IMR-90 (cell line): ENCODE measurements at regions not wholly inside any gene's neighbourhood (a gene's known extent, or its start where the extent isn't known, plus 50 kb on each side); places are given as distances from the start of the nearest gene placed in this dataset.

Experiments
- ATAC-seq: fragments of 200-7000 bp; cut with Tn5 transposase; 2 replicates; pipeline ENCODE4 v1.9.1; 2020; ENCODE audit warnings: low read depth, mild to moderate bottlenecking, moderate library complexity
- BruUV-seq: library from RNA; stranded (reverse); fragments of 400-500 nt; replicated peaks from 2 replicates; lab custom pipeline; 2021; lab: Mats Ljungman, UMichigan
- CTCF ChIA-PET: fragments of 300-600 bp; formaldehyde crosslinking; extraction: SDS; loops from one replicate; lab custom pipeline; 2021; ENCODE audit warnings: antibody characterized with exemption; lab: Yijun Ruan, JAX
- POLR2A ChIA-PET: fragments of 300-600 bp; sonication (Branson Sonifier 250); formaldehyde crosslinking; loops from one replicate; lab custom pipeline; 2022; ENCODE audit warnings: antibody characterized with exemption; ENCODE audit not compliant: unreplicated experiment; lab: Charles Lee
- DNase-seq: peaks from one replicate; pipeline ENCODE4 v3.0.0; 2013
- H2AFZ ChIP-seq: replicated peaks from 2 replicates; pipeline ENCODE3; 2013; ENCODE audit warnings: low read length, mild to moderate bottlenecking; ENCODE audit not compliant: poor library complexity
- H2AK5ac ChIP-seq: 2 replicates; pipeline ENCODE4 v1.6.1; 2013; ENCODE audit warnings: low read depth, low read length, inconsistent platforms
- H2AK9ac ChIP-seq: replicated peaks from 2 replicates; pipeline ENCODE3; 2013; ENCODE audit warnings: mild to moderate bottlenecking, low read depth, low read length, moderate library complexity; ENCODE audit not compliant: poor library complexity
- H2BK120ac ChIP-seq: 2 replicates; pipeline ENCODE4 v1.6.1; 2013; ENCODE audit warnings: low read depth, low read length, inconsistent platforms
- H2BK15ac ChIP-seq: 3 replicates; pipeline ENCODE4 v1.6.1; 2013; ENCODE audit warnings: low read depth, low read length, inconsistent platforms
- H2BK20ac ChIP-seq: 2 replicates; pipeline ENCODE4 v1.6.1; 2013; ENCODE audit warnings: low read depth, mild to moderate bottlenecking, inconsistent platforms, low read length, moderate library complexity
- H2BK5ac ChIP-seq: 2 replicates; pipeline ENCODE4 v1.6.1; 2013; ENCODE audit warnings: mild to moderate bottlenecking, low read depth, low read length, inconsistent platforms; ENCODE audit not compliant: poor library complexity, severe bottlenecking
- H3K14ac ChIP-seq: replicated peaks from 2 replicates; pipeline ENCODE4 v1.6.1; 2013; ENCODE audit warnings: low read depth, low read length, inconsistent platforms
- H3K18ac ChIP-seq: 2 replicates; pipeline ENCODE4 v1.6.1; 2013; ENCODE audit warnings: low read depth, low read length, control low read depth
- H3K23ac ChIP-seq: 2 replicates; pipeline ENCODE4 v1.6.1; 2013; ENCODE audit warnings: low read depth, low read length, inconsistent platforms
- H3K27ac ChIP-seq: 2 replicates; pipeline ENCODE4 v1.5.1; 2013; ENCODE audit warnings: mild to moderate bottlenecking, control low read depth, low read length; ENCODE audit not compliant: insufficient read depth
- H3K27me3 ChIP-seq: 2 replicates; pipeline ENCODE4 v1.6.1; 2013; ENCODE audit warnings: low read length; ENCODE audit not compliant: control insufficient read depth, insufficient read depth
- H3K36me3 ChIP-seq: 2 replicates; pipeline ENCODE4 v1.6.1; 2013; ENCODE audit warnings: low read length, mixed read lengths; ENCODE audit not compliant: control insufficient read depth, insufficient read depth
- H3K4ac ChIP-seq: 2 replicates; pipeline ENCODE4 v1.6.1; 2013; ENCODE audit warnings: low read depth, low read length, inconsistent platforms
- H3K4me1 ChIP-seq: 2 replicates; pipeline ENCODE4 v1.6.1; 2013; ENCODE audit warnings: low read length, mixed read lengths; ENCODE audit not compliant: control insufficient read depth, insufficient read depth
- H3K4me2 ChIP-seq: 2 replicates; pipeline ENCODE4 v1.6.1; 2013; ENCODE audit warnings: low read depth, mild to moderate bottlenecking, control low read depth, low read length, moderate library complexity
- H3K4me3 ChIP-seq: 2 replicates; pipeline ENCODE4 v1.5.1; 2013; ENCODE audit warnings: low read depth, mild to moderate bottlenecking, control low read depth, low read length, moderate library complexity; ENCODE audit not compliant: insufficient read depth
- H3K56ac ChIP-seq: 2 replicates; pipeline ENCODE4 v1.6.1; 2013; ENCODE audit warnings: low read length, inconsistent platforms; ENCODE audit not compliant: insufficient read depth; ENCODE audit errors: extremely low read depth
- H3K79me1 ChIP-seq, 2 experiments: 2 replicates each; pipeline ENCODE4 v1.6.1; 2013; ENCODE audit warnings: low read length in 2 of 2, inconsistent platforms in 1 of 2, low read depth in 1 of 2
- H3K9ac ChIP-seq: 2 replicates; pipeline ENCODE4 v1.6.1; 2013; ENCODE audit warnings: low read depth, low read length, control low read depth
- H3K9me1 ChIP-seq: 2 replicates; pipeline ENCODE4 v1.6.1; 2013; ENCODE audit warnings: low read length, inconsistent platforms; ENCODE audit not compliant: insufficient read depth
- H3K9me3 ChIP-seq: 2 replicates; pipeline ENCODE4 v1.6.1; 2013; ENCODE audit warnings: low read length; ENCODE audit not compliant: control insufficient read depth, insufficient read depth
- H4K20me1 ChIP-seq: 2 replicates; pipeline ENCODE4 v1.6.1; 2013; ENCODE audit warnings: low read length, inconsistent platforms; ENCODE audit not compliant: insufficient read depth
- H4K5ac ChIP-seq: 2 replicates; pipeline ENCODE4 v1.6.1; 2013; ENCODE audit warnings: mild to moderate bottlenecking, low read depth, low read length, control low read depth
- H4K8ac ChIP-seq, 2 experiments: 2 replicates each; pipeline ENCODE4 v1.6.1; 2013; ENCODE audit warnings: low read depth in 2 of 2, low read length in 2 of 2, control low read depth in 1 of 2, inconsistent platforms in 1 of 2
- H4K91ac ChIP-seq: 2 replicates; pipeline ENCODE4 v1.6.1; 2013; ENCODE audit warnings: low read depth, low read length, inconsistent platforms; ENCODE audit not compliant: insufficient read depth
- CEBPB ChIP-seq: IDR thresholded peaks from 2 replicates; pipeline ENCODE4 v1.6.1; 2012; ENCODE audit warnings: low read depth, low read length, improper control_type of control experiment
- CHD1 ChIP-seq: IDR thresholded peaks from 2 replicates; pipeline ENCODE4 v1.6.1; 2012; ENCODE audit warnings: low read depth, low read length, improper control_type of control experiment
- CTCF ChIP-seq: conservative IDR thresholded peaks from 2 replicates; pipeline ENCODE4 v1.5.1; 2012; ENCODE audit warnings: mild to moderate bottlenecking, low read depth, low read length, improper control_type of control experiment
- ELK1 ChIP-seq: fragments of 150-350 bp; IDR thresholded peaks from 2 replicates; pipeline ENCODE4 v1.6.1; 2016; ENCODE audit warnings: low read depth, mild to moderate bottlenecking, low read length, moderate library complexity, borderline replicate concordance
- FOS ChIP-seq: fragments of 150-350 bp; IDR thresholded peaks from 2 replicates; pipeline ENCODE4 v1.6.1; 2016; ENCODE audit warnings: low read depth, low read length
- MAZ ChIP-seq: IDR thresholded peaks from 2 replicates; pipeline ENCODE4 v1.6.1; 2012; ENCODE audit warnings: low read depth, mild to moderate bottlenecking, low read length, improper control_type of control experiment, moderate library complexity, borderline replicate concordance
- MXI1 ChIP-seq: IDR thresholded peaks from 2 replicates; pipeline ENCODE4 v1.6.1; 2012; ENCODE audit warnings: low read depth, mild to moderate bottlenecking, low read length, moderate library complexity, borderline replicate concordance
- POLR2A ChIP-seq: IDR thresholded peaks from 2 replicates; pipeline ENCODE4 v1.6.1; 2012; ENCODE audit warnings: mild to moderate bottlenecking, low read depth, low read length
- RCOR1 ChIP-seq: IDR thresholded peaks from 2 replicates; pipeline ENCODE4 v1.6.1; 2012; ENCODE audit warnings: mild to moderate bottlenecking, low read length, improper control_type of control experiment; ENCODE audit not compliant: insufficient replicate concordance
- RFX5 ChIP-seq: IDR thresholded peaks from 2 replicates; pipeline ENCODE4 v1.8.0; 2012; ENCODE audit warnings: low read depth, mild to moderate bottlenecking, low read length, moderate library complexity
- SMC3 ChIP-seq: fragments of 150-350 bp; IDR thresholded peaks from 2 replicates; pipeline ENCODE4 v1.6.1; 2016; ENCODE audit warnings: low read depth, mild to moderate bottlenecking, antibody characterized with exemption, low read length, moderate library complexity
- USF2 ChIP-seq: fragments of 150-350 bp; IDR thresholded peaks from 2 replicates; pipeline ENCODE4 v1.6.1; 2017; ENCODE audit warnings: mild to moderate bottlenecking, antibody characterized with exemption, low read length, low read depth
- WGBS, 2 experiments: methylation state at CpG; one replicate each; pipeline versions ENCODE4 v1.1.5 to v1.1.7; 2013; ENCODE audit warnings: missing lambda C conversion rate in 2 of 2; ENCODE audit not compliant: insufficient read length in 1 of 2; ENCODE audit errors: extremely low coverage in 2 of 2; 5-methylcytosine and 5-hydroxymethylcytosine counted together
- dilution Hi-C: fragments of 300-500 bp; cut with HindIII; formaldehyde crosslinking; loops from one replicate; pipeline ENCODE4 v1.14.3; 2018; ENCODE audit warnings: low sequenced_read_pairs; ENCODE audit not compliant: unreplicated experiment
- in situ Hi-C: fragments of 300-500 bp; cut with MboI; formaldehyde crosslinking; loops from 3 replicates; pipeline ENCODE4 v1.14.3; 2019; ENCODE audit warnings: low sequenced_read_pairs, inconsistent platforms, mixed read lengths
- intact Hi-C: fragments of 100-400 bp; cut with micrococcal nuclease; formaldehyde crosslinking; loops from 2 replicates; pipeline ENCODE4 v1.10.0; 2022

GRCh38 chr6:106750946-106751345 is 121.6 kb downstream of the QRSL1 start:
- Histone ChIP-seq H2BK5ac (no peak overlapping the region), H4K8ac (no peak overlapping the region), H4K91ac (no peak overlapping the region; the same call in 1 of the 2 replicates), H3K27me3 (0 out of 2 replicates have a peak, but pooled peaks cover 1% of the 10 kb centered on the region), H2AK5ac (no peak overlapping the region), H3K9ac (no peak overlapping the region), H4K5ac (no peak overlapping the region), H2BK120ac (no peak overlapping the region), H3K27ac (no peak overlapping the region), H2AK9ac (no peak overlapping the region), H3K4me3 (no peak overlapping the region), H3K56ac (no peak overlapping the region), H3K18ac (no peak overlapping the region), H3K36me3 (no peaks in the 10 kb centered on the region), H2AFZ (no peak overlapping the region), H4K20me1 (no peaks in the 10 kb centered on the region), H3K4me2 (no peak overlapping the region), H2BK15ac (no peak overlapping the region), H3K23ac (no peak overlapping the region), H2BK20ac (no peak overlapping the region), H3K79me1 (no peaks in the 10 kb centered on the region), H3K9me1 (no peaks in the 10 kb centered on the region; the same call in 1 of the 2 replicates), H3K4ac (no peak overlapping the region), H3K9me3 (no peaks in the 10 kb centered on the region), H3K14ac (no peak overlapping the region), H3K4me1 (no peaks in the 10 kb centered on the region; the same call in 1 of the 2 replicates)
- no CpG with 5 or more reads among the region's 4 CpGs for WGBS, 2 experiments
- ATAC-seq (no peak), DNase-seq (no peak)
- TF ChIP-seq RCOR1 = no peak
- no peak for TF ChIP-seq FOS
- no peak for TF ChIP-seq USF2
- no peak for TF ChIP-seq CEBPB
- TF ChIP-seq MAZ = no peak
- TF ChIP-seq POLR2A = no peak
- no peak for TF ChIP-seq MXI1
- TF ChIP-seq RFX5 = no peak
- TF ChIP-seq CHD1 = no peak
- TF ChIP-seq SMC3 = no peak
- no peak for TF ChIP-seq CTCF
- TF ChIP-seq ELK1 = no peak
- POLR2A ChIA-PET = no interaction called here
- in situ Hi-C loops = no loop called here
- no TSS peak for BruUV-seq
- CTCF ChIA-PET = no interaction called here
- intact Hi-C loops = no loop called here
- dilution Hi-C loops = no loop called here
